GM21360 (cell line): ENCODE measurements at regions not wholly inside any gene's neighbourhood (a gene's known extent, or its start where the extent isn't known, plus 50 kb on each side); places are given as distances from the start of the nearest gene placed in this dataset.

Source experiments
- ATAC-seq: cut with Tn5 transposase; IDR thresholded peaks from one replicate; pipeline ENCODE4 v1.9.1; 2021; ENCODE audit warnings: mild to moderate bottlenecking, moderate library complexity; ENCODE audit not compliant: unreplicated experiment

- no peak for ATAC-seq
Observed at GRCh38 chr4:136194962-136195361, 1337.3 kb downstream of the PCDH18 start.

- no peak for ATAC-seq
Observed at GRCh38 chr4:136186650-136187049, 1345.6 kb downstream of the PCDH18 start.

GRCh38 chr4:136183513-136183912, 1348.8 kb downstream of the PCDH18 start:
- no peak for ATAC-seq

- no peak for ATAC-seq
Observed at GRCh38 chr4:136156947-136157346, 1375.3 kb downstream of the PCDH18 start.

GRCh38 chr4:136150046-136150445, 1382.2 kb downstream of the PCDH18 start:
- ATAC-seq, result no peak

- ATAC-seq, result no peak
Observed at GRCh38 chr4:136136601-136137000, 1395.7 kb downstream of the PCDH18 start.

GRCh38 chr4:136124251-136124745, 1408.0 kb downstream of the PCDH18 start:
- no peak for ATAC-seq

GRCh38 chr4:136121426-136121825, 1410.9 kb downstream of the PCDH18 start:
- no peak for ATAC-seq

- ATAC-seq, result no peak
Observed at GRCh38 chr4:136113921-136114320, 1418.4 kb downstream of the PCDH18 start.

- ATAC-seq, result no peak
Observed at GRCh38 chr4:136112116-136112515, 1420.2 kb downstream of the PCDH18 start.

- ATAC-seq, result no peak
Observed at GRCh38 chr4:136106753-136107152, 1425.5 kb downstream of the PCDH18 start.

- ATAC-seq, result no peak
Observed at GRCh38 chr4:136103616-136104015, 1428.7 kb downstream of the PCDH18 start.

GRCh38 chr4:136097676-136098075, 1434.6 kb downstream of the PCDH18 start:
- no peak for ATAC-seq

- no peak for ATAC-seq
Observed at GRCh38 chr4:136088211-136088867, 1444.0 kb downstream of the PCDH18 start.

- ATAC-seq, result no peak
Observed at GRCh38 chr4:136078976-136079375, 1453.3 kb downstream of the PCDH18 start.

- no peak for ATAC-seq
Observed at GRCh38 chr4:136056748-136057147, 1475.5 kb downstream of the PCDH18 start.

GRCh38 chr4:136055360-136055759, 1476.9 kb downstream of the PCDH18 start:
- no peak for ATAC-seq

- ATAC-seq, result no peak
Observed at GRCh38 chr4:136036744-136037143, 1495.5 kb downstream of the PCDH18 start.

- ATAC-seq, result no peak
Observed at GRCh38 chr4:136032391-136032790, 1499.9 kb downstream of the PCDH18 start.

- no peak for ATAC-seq
Observed at GRCh38 chr4:136025540-136025939, 1506.8 kb downstream of the PCDH18 start.

GRCh38 chr4:136017556-136017955, 1514.7 kb downstream of the PCDH18 start:
- no peak for ATAC-seq

- no peak for ATAC-seq
Observed at GRCh38 chr4:136012220-136012619, 1520.1 kb downstream of the PCDH18 start.

- no peak for ATAC-seq
Observed at GRCh38 chr4:136009258-136009832, 1522.9 kb downstream of the PCDH18 start.
